GM18519 (cell line): ENCODE measurements at regions not wholly inside any gene's neighbourhood (a gene's known extent, or its start where the extent isn't known, plus 50 kb on each side); places are given as distances from the start of the nearest gene placed in this dataset.
A peak's percentile ranks its signal among the peaks of the same experiment; 100 is the strongest.
"Not testable (repeated sequence)": the region's sequence is repeated elsewhere in the genome, so short reads cannot be mapped to it uniquely, and the experiment has no call there.

Source experiments
- ATAC-seq: cut with Tn5 transposase; IDR thresholded peaks from one replicate; pipeline ENCODE4 v1.9.1; 2021; ENCODE audit warnings: mild to moderate bottlenecking, moderate library complexity; ENCODE audit not compliant: unreplicated experiment, low FRiP score

GRCh38 chr5:119694284-119694683 is 64.9 kb downstream of the FAM170A start:
- peak; percentile 42 for ATAC-seq

GRCh38 chr5:119706049-119706448 is 76.7 kb downstream of the FAM170A start:
- ATAC-seq = no peak

- no peak for ATAC-seq
These were observed 78.9 kb downstream of the FAM170A start for GRCh38 chr5:119708076-119708790.

GRCh38 chr5:119721775-119722174 is 92.4 kb downstream of the FAM170A start:
- ATAC-seq = no peak

GRCh38 chr5:119725291-119725690 is 95.9 kb downstream of the FAM170A start:
- ATAC-seq = not testable (repeated sequence)

- no peak for ATAC-seq
These were observed 97.2 kb downstream of the FAM170A start for GRCh38 chr5:119726544-119726943.

- ATAC-seq = no peak
These were observed 110.9 kb downstream of the FAM170A start for GRCh38 chr5:119740225-119740624.

GRCh38 chr5:119741691-119742090 is 112.3 kb downstream of the FAM170A start:
- no peak for ATAC-seq

GRCh38 chr5:119742311-119742710 is 113.0 kb downstream of the FAM170A start:
- no peak for ATAC-seq

- peak; percentile 96 for ATAC-seq
These were observed 114.6 kb downstream of the FAM170A start for GRCh38 chr5:119743927-119744326.

- no peak for ATAC-seq
These were observed 116.6 kb downstream of the FAM170A start for GRCh38 chr5:119745976-119746375.

- ATAC-seq = no peak
These were observed 117.6 kb downstream of the FAM170A start for GRCh38 chr5:119746984-119747383.

- ATAC-seq = no peak
These were observed 121.8 kb downstream of the FAM170A start for GRCh38 chr5:119750887-119751733.

GRCh38 chr5:119751734-119752094 is 122.4 kb downstream of the FAM170A start:
- ATAC-seq = no peak

- ATAC-seq = no peak
These were observed 123.8 kb downstream of the FAM170A start for GRCh38 chr5:119752921-119753886.

- ATAC-seq = not testable (repeated sequence)
These were observed 125.5 kb downstream of the FAM170A start for GRCh38 chr5:119754825-119755224.

- no peak for ATAC-seq
These were observed 127.9 kb downstream of the FAM170A start for GRCh38 chr5:119757276-119757675.

- not testable (repeated sequence) for ATAC-seq
These were observed 140.6 kb downstream of the FAM170A start for GRCh38 chr5:119769695-119770693.

GRCh38 chr5:119780145-119780544 is 150.8 kb downstream of the FAM170A start:
- not testable (repeated sequence) for ATAC-seq
